H1 (cell line): ENCODE measurements at regions not wholly inside any gene's neighbourhood (a gene's known extent, or its start where the extent isn't known, plus 50 kb on each side); places are given as distances from the start of the nearest gene placed in this dataset.
A peak's percentile ranks its signal among the peaks of the same experiment; 100 is the strongest.

Experiments used
- CTCF ChIA-PET: fragments of 300-600 bp; sonication (Branson Sonifier 250); formaldehyde crosslinking; loops from one replicate; lab custom pipeline; 2021; ENCODE audit not compliant: partially characterized antibody; lab: Charles Lee
- POLR2A ChIA-PET: fragments of 300-600 bp; sonication (Branson Sonifier 250); formaldehyde crosslinking; loops from one replicate; lab custom pipeline; 2021; ENCODE audit warnings: inconsistent platforms; ENCODE audit not compliant: partially characterized antibody; lab: Charles Lee
- DNase-seq, 2 experiments: peaks; one replicate each; pipeline versions ENCODE4 v3.0.0 to v3.0.0-alpha.2; 2010 to 2022; ENCODE audit warnings: low spot score in 2 of 2, low read depth in 1 of 2, mixed read lengths in 1 of 2
- FAIRE-seq: peaks from 2 replicates; lab custom pipeline; 2011; peaks lifted over from hg19 to GRCh38; lab: Jason Lieb, UNC
- H2AFZ ChIP-seq: 2 replicates; pipeline ENCODE4 v1.8.1; 2012; ENCODE audit warnings: low read length, inconsistent platforms
- H2AK5ac ChIP-seq: 2 replicates; pipeline ENCODE4 v1.6.1; 2013; ENCODE audit warnings: low read depth, low read length
- H2BK120ac ChIP-seq: replicated peaks from 2 replicates; pipeline ENCODE3; 2013; ENCODE audit warnings: low read depth, low read length, inconsistent platforms
- H2BK12ac ChIP-seq: 2 replicates; pipeline ENCODE4 v1.6.1; 2013; ENCODE audit warnings: low read depth, low read length
- H2BK15ac ChIP-seq: 2 replicates; pipeline ENCODE4 v1.6.1; 2013; ENCODE audit warnings: low read length
- H2BK20ac ChIP-seq: 2 replicates; pipeline ENCODE4 v1.6.1; 2013; ENCODE audit warnings: low read length
- H2BK5ac ChIP-seq: 2 replicates; pipeline ENCODE4 v1.6.1; 2013; ENCODE audit warnings: low read depth, low read length
- H3K14ac ChIP-seq: 2 replicates; pipeline ENCODE4 v1.6.1; 2013; ENCODE audit warnings: inconsistent platforms; ENCODE audit not compliant: insufficient read length
- H3K18ac ChIP-seq: 2 replicates; pipeline ENCODE4 v1.6.1; 2013; ENCODE audit warnings: low read length; ENCODE audit errors: extremely low read depth
- H3K23ac ChIP-seq: 2 replicates; pipeline ENCODE4 v1.6.1; 2013; ENCODE audit warnings: inconsistent platforms; ENCODE audit not compliant: insufficient read length
- H3K23me2 ChIP-seq: 2 replicates; pipeline ENCODE4 v1.6.1; 2013; ENCODE audit warnings: low read depth, low read length
- H3K27ac ChIP-seq: 2 replicates; pipeline ENCODE4 v1.6.1; 2011; ENCODE audit warnings: low read depth, low read length, inconsistent platforms
- H3K27me3 ChIP-seq, 4 experiments: replicated peaks in 1 of 4; 1 replicate in 1 of 4; 2 replicates in 3 of 4; pipeline versions ENCODE4 v1.6.1 to v1.8.1; 2011 to 2013; ENCODE audit warnings: low read length in 3 of 4, mild to moderate bottlenecking in 3 of 4, inconsistent platforms in 2 of 4, mixed read lengths in 2 of 4, moderate library complexity in 1 of 4; ENCODE audit not compliant: control insufficient read depth in 3 of 4, insufficient read depth in 3 of 4; ENCODE audit errors: extremely low read depth in 1 of 4
- H3K36me3 ChIP-seq, 4 experiments: 2 replicates each; pipeline versions ENCODE4 v1.6.1 to v1.8.1; 2011 to 2013; ENCODE audit warnings: mild to moderate bottlenecking in 4 of 4, low read length in 3 of 4, moderate library complexity in 2 of 4, control low read depth in 1 of 4, inconsistent platforms in 1 of 4; ENCODE audit not compliant: insufficient read depth in 4 of 4, control insufficient read depth in 2 of 4
- H3K4ac ChIP-seq: replicated peaks from 2 replicates; pipeline ENCODE3; 2013; ENCODE audit warnings: low read length, low read depth, mixed read lengths, inconsistent platforms; ENCODE audit not compliant: insufficient read length
- H3K4me1 ChIP-seq, 4 experiments: replicated peaks in 1 of 4; 1 replicate in 1 of 4; 2 replicates in 3 of 4; pipeline versions ENCODE4 v1.6.1 to v1.8.1; 2011 to 2013; ENCODE audit warnings: low read length in 3 of 4, inconsistent platforms in 2 of 4, mixed read lengths in 1 of 4; ENCODE audit not compliant: insufficient read depth in 4 of 4, control insufficient read depth in 3 of 4
- H3K4me2 ChIP-seq, 2 experiments: 2 replicates each; pipeline versions ENCODE4 v1.6.1 to v1.8.1; 2011 to 2013; ENCODE audit warnings: low read depth in 2 of 2, low read length in 2 of 2, control low read depth in 1 of 2, inconsistent platforms in 1 of 2, mild to moderate bottlenecking in 1 of 2; ENCODE audit not compliant: insufficient read depth in 1 of 2
- H3K4me3 ChIP-seq, 4 experiments: fragments of 200-600, 300-600 bp in 1 of 4; sonication (generic), shearing (Covaris generic), sonication (Bioruptor Twin) in 1 of 4; 2 replicates each; pipeline versions ENCODE4 v1.5.1 to v1.8.1; 2011 to 2016; ENCODE audit warnings: low read length in 4 of 4, low read depth in 3 of 4, control low read depth in 2 of 4, inconsistent platforms in 2 of 4, mild to moderate bottlenecking in 2 of 4, mixed read lengths in 1 of 4, moderate library complexity in 1 of 4; ENCODE audit not compliant: insufficient read depth in 2 of 4; ENCODE audit errors: extremely low read depth in 1 of 4
- H3K56ac ChIP-seq: replicated peaks from 2 replicates; pipeline ENCODE3; 2013; ENCODE audit warnings: low read depth, mild to moderate bottlenecking, mixed read lengths, low read length, inconsistent platforms; ENCODE audit not compliant: insufficient read length
- H3K79me1 ChIP-seq: 2 replicates; pipeline ENCODE4 v1.6.1; 2013; ENCODE audit warnings: low read depth, low read length, control low read depth
- H3K79me2 ChIP-seq, 2 experiments: 2 replicates each; pipeline versions ENCODE4 v1.6.1 to v1.8.1; 2012 to 2013; ENCODE audit warnings: low read length in 2 of 2, mild to moderate bottlenecking in 2 of 2, inconsistent platforms in 1 of 2; ENCODE audit not compliant: insufficient read depth in 2 of 2, control insufficient read depth in 1 of 2
- H3K9ac ChIP-seq, 4 experiments: replicated peaks in 1 of 4; 1 replicate in 1 of 4; 2 replicates in 3 of 4; pipeline versions ENCODE4 v1.6.1 to v1.8.1; 2011 to 2013; ENCODE audit warnings: low read depth in 3 of 4, low read length in 3 of 4, control low read depth in 2 of 4, mild to moderate bottlenecking in 2 of 4, moderate library complexity in 2 of 4, inconsistent platforms in 1 of 4; ENCODE audit errors: extremely low read depth in 1 of 4
- H3K9me3 ChIP-seq, 2 experiments: 2 replicates each; pipeline versions ENCODE4 v1.6.1 to v1.8.1; 2012 to 2013; ENCODE audit warnings: mild to moderate bottlenecking in 2 of 2, moderate library complexity in 2 of 2, control low read depth in 1 of 2, inconsistent platforms in 1 of 2, low read depth in 1 of 2, low read length in 1 of 2, mixed read lengths in 1 of 2; ENCODE audit not compliant: insufficient read depth in 2 of 2
- H4K20me1 ChIP-seq, 2 experiments: replicated peaks in 1 of 2; 2 replicates each; pipeline versions ENCODE3 to v1.8.1; 2011 to 2013; ENCODE audit warnings: inconsistent platforms in 2 of 2, low read length in 2 of 2, mild to moderate bottlenecking in 1 of 2; ENCODE audit not compliant: insufficient read depth in 2 of 2, control insufficient read depth in 1 of 2
- H4K5ac ChIP-seq: 2 replicates; pipeline ENCODE4 v1.6.1; 2013; ENCODE audit warnings: low read length, low read depth, mixed read lengths, inconsistent platforms; ENCODE audit not compliant: insufficient read length
- H4K8ac ChIP-seq: 2 replicates; pipeline ENCODE4 v1.8.0; 2013; ENCODE audit warnings: mild to moderate bottlenecking, moderate library complexity, low read length, inconsistent platforms; ENCODE audit not compliant: insufficient read depth; ENCODE audit errors: extremely low read depth
- H4K91ac ChIP-seq: replicated peaks from 2 replicates; pipeline ENCODE3; 2013; ENCODE audit warnings: low read length, mixed read lengths, inconsistent platforms; ENCODE audit not compliant: insufficient read length
- BCL11A ChIP-seq, 2 experiments: IDR thresholded peaks; one replicate each; pipeline ENCODE4 v1.6.1; 2011; ENCODE audit warnings: low read depth in 2 of 2, low read length in 2 of 2, mild to moderate bottlenecking in 2 of 2
- JUN ChIP-seq: IDR thresholded peaks from 2 replicates; pipeline ENCODE4 v1.6.1; 2011; ENCODE audit warnings: low read depth, mild to moderate bottlenecking, improper control_type of control experiment, low read length
- RBBP5 ChIP-seq: IDR thresholded peaks from 2 replicates; pipeline ENCODE4 v1.7.1; 2012; ENCODE audit warnings: low read depth, mild to moderate bottlenecking, inconsistent platforms, low read length, moderate library complexity, borderline replicate concordance
- SP1 ChIP-seq: IDR thresholded peaks from 2 replicates; pipeline ENCODE4 v1.6.1; 2011; ENCODE audit warnings: low read depth, low read length
- SP2 ChIP-seq: IDR thresholded peaks from 2 replicates; pipeline ENCODE4 v1.6.1; 2012; ENCODE audit warnings: mild to moderate bottlenecking, low read length, inconsistent platforms
- SRF ChIP-seq: IDR thresholded peaks from 2 replicates; pipeline ENCODE4 v1.6.1; 2011; ENCODE audit warnings: mild to moderate bottlenecking, low read depth, low read length, moderate library complexity
- SUZ12 ChIP-seq: fragments of 200-600 bp; sonication (generic); IDR thresholded peaks from 2 replicates; pipeline ENCODE4 v1.6.1; 2012; ENCODE audit warnings: mild to moderate bottlenecking, inconsistent platforms, low read length, moderate library complexity, mixed read lengths
- TAF7 ChIP-seq: optimal IDR thresholded peaks from 2 replicates; pipeline ENCODE3; 2011; ENCODE audit warnings: low read depth, mild to moderate bottlenecking, inconsistent platforms, low read length, moderate library complexity, borderline replicate concordance
- TCF12 ChIP-seq: IDR thresholded peaks from 2 replicates; pipeline ENCODE4 v1.6.1; 2011; ENCODE audit warnings: low read depth, mild to moderate bottlenecking, low read length
- YY1 ChIP-seq: IDR thresholded peaks from 2 replicates; pipeline ENCODE4 v1.6.1; 2011; ENCODE audit warnings: low read depth, mild to moderate bottlenecking, low read length
- WGBS, 2 experiments: shearing (Covaris generic) in 1 of 2; methylation state at CpG; one replicate each; pipeline versions ENCODE4 v1.1.6 to v1.1.7; 2013 to 2015; ENCODE audit warnings: low lambda C conversion rate in 2 of 2, mixed read lengths in 2 of 2, inconsistent platforms in 1 of 2, low coverage in 1 of 2, missing lambda C conversion rate in 1 of 2; ENCODE audit not compliant: insufficient replicate concordance in 2 of 2, insufficient coverage in 1 of 2, insufficient read length in 1 of 2; ENCODE audit errors: extremely low coverage in 1 of 2, missing lambda C conversion rate in 1 of 2; 5-methylcytosine and 5-hydroxymethylcytosine counted together

- no peaks in the 10 kb centered on the region for H3K9me3 ChIP-seq
- no peak overlapping the region for H2BK20ac ChIP-seq
- H3K4me3 ChIP-seq, result peak overlapping the region in 2 of 4 experiments; percentile 51 to 68; a peak in 4 of 8 replicates
- TF ChIP-seq TAF7 (no peak), SP2 (no peak), SRF (no peak), BCL11A (IDR thresholded peaks at IDR 0.05; ENCODE audit: low read depth in 2 of 2, low read length in 2 of 2) (no peak), TCF12 (no peak), JUN (no peak), SUZ12 (no peak), SP1 (no peak), RBBP5 (no peak), YY1 (no peak)
- no peak overlapping the region for H2AFZ ChIP-seq
- H4K20me1 ChIP-seq, result peaks cover 0 to 6% of the 10 kb centered on the region in 2 experiments
- H2BK15ac ChIP-seq, result no peak overlapping the region
- H3K4me1 ChIP-seq, result peaks cover 0 to 20% (median 16%) of the 10 kb centered on the region in 4 experiments; a peak in 6 of 7 replicates
- peaks cover 16% of the 10 kb centered on the region; the same call in 1 of the 2 replicates for H3K23me2 ChIP-seq
- no peak for FAIRE-seq
- H3K56ac ChIP-seq, result no peak overlapping the region
- H4K5ac ChIP-seq, result no peak overlapping the region
- H3K4me2 ChIP-seq, result peak overlapping the region; percentile 94 to 96
- H2AK5ac ChIP-seq, result no peak overlapping the region
- no peaks in the 10 kb centered on the region for H3K79me1 ChIP-seq
- H3K18ac ChIP-seq, result no peak overlapping the region; the same call in 1 of the 2 replicates
- no peaks in the 10 kb centered on the region; a peak in 1 of 8 replicates for H3K36me3 ChIP-seq
- no peak overlapping the region for H2BK12ac ChIP-seq
- no peak overlapping the region for H3K14ac ChIP-seq
- no peak overlapping the region for H3K4ac ChIP-seq
- H3K27ac ChIP-seq, result no peak overlapping the region
- 6% methylated on average over 10 of the region's 34 CpGs; no CpG with 5 or more reads in 1 of the 2 experiments for WGBS, 2 experiments
- H3K27me3 ChIP-seq, result peaks cover 57 to 90% (median 86%) of the 10 kb centered on the region in 4 experiments
- H3K79me2 ChIP-seq, result no peaks in the 10 kb centered on the region
- H2BK120ac ChIP-seq, result no peak overlapping the region
- no peak overlapping the region for H3K23ac ChIP-seq
- DNase-seq, result peak in 1 of 2 experiments; percentile 79
- H2BK5ac ChIP-seq, result no peak overlapping the region
- POLR2A ChIA-PET, result interaction anchor here (0.6 kb wide), 1 partner anchor 83 kb away, joined by 7 read pairs; no protein-coding TSS in a partner anchor
- H3K9ac ChIP-seq, result no peak overlapping the region
- H4K8ac ChIP-seq, result peak overlapping the region; percentile 83; the same call in 1 of the 2 replicates
- no peak overlapping the region for H4K91ac ChIP-seq
- CTCF ChIA-PET, result interaction anchor here (0.6 to 2.1 kb wide), 5 partner anchors 19 to 288 kb away, joined by 3 to 12 read pairs (median 3); no protein-coding TSS in a partner anchor
Observed at GRCh38 chr10:100656454-100656853, 88.9 kb upstream of the PAX2 start.
